K562 (cell line): ENCODE measurements at regions not wholly inside any gene's neighbourhood (a gene's known extent, or its start where the extent isn't known, plus 50 kb on each side); places are given as distances from the start of the nearest gene placed in this dataset.

ENCODE experiments used
- ATAC-seq: fragments of 200-7000 bp; cut with Tn5 transposase; 3 replicates; pipeline ENCODE4 v1.9.1; 2020; ENCODE audit warnings: moderate library complexity
- BruUV-seq: library from RNA; stranded (reverse); fragments of 400-500 nt; replicated peaks from 2 replicates; lab custom pipeline; 2021; lab: Mats Ljungman, UMichigan
- CTCF ChIA-PET: fragments of 300-600 bp; formaldehyde crosslinking; extraction: SDS; loops from one replicate; lab custom pipeline; 2021; ENCODE audit warnings: low intra/inter-chr PET ratio; lab: Yijun Ruan, JAX
- POLR2A ChIA-PET: fragments of 300-600, 350-650 bp; sonication (Branson Sonifier 250); formaldehyde crosslinking; extraction: SDS; loops from one replicate; lab custom pipeline; 2021; ENCODE audit warnings: antibody characterized with exemption, inconsistent platforms; lab: Yijun Ruan, JAX
- DNase-seq, 4 experiments: peaks; one replicate each; pipeline versions ENCODE4 v3.0.0 to v3.0.0-alpha.2; 2011 to 2018; ENCODE audit warnings: low spot score in 3 of 4, mixed read lengths in 3 of 4; ENCODE audit errors: extremely low read depth in 1 of 4
- FAIRE-seq: peaks from 2 replicates; lab custom pipeline; 2011; peaks lifted over from hg19 to GRCh38; lab: Jason Lieb, UNC
- H2AFZ ChIP-seq: 2 replicates; pipeline ENCODE4 v1.6.0; 2011; ENCODE audit warnings: low read depth, low read length, control low read depth, inconsistent platforms
- H3K27ac ChIP-seq: fragments of 200-600 bp; 3 replicates; pipeline ENCODE4 v1.8.0; 2011; ENCODE audit warnings: low read depth, mild to moderate bottlenecking, control low read depth, inconsistent platforms, low read length, moderate library complexity, mixed read lengths; ENCODE audit errors: extremely low read depth
- H3K27me3 ChIP-seq, 2 experiments: fragments of 300-600 bp in 1 of 2; 2 replicates in 1 of 2; 3 replicates in 1 of 2; pipeline versions ENCODE4 v1.6.0 to v1.8.0; 2011; ENCODE audit warnings: inconsistent platforms in 2 of 2, low read length in 2 of 2, mild to moderate bottlenecking in 1 of 2, mixed read lengths in 1 of 2, moderate library complexity in 1 of 2; ENCODE audit not compliant: control insufficient read depth in 2 of 2, insufficient read depth in 2 of 2
- H3K36me3 ChIP-seq: fragments of 300-600 bp; 3 replicates; pipeline ENCODE4 v1.8.0; 2011; ENCODE audit warnings: mild to moderate bottlenecking, low read length, inconsistent platforms; ENCODE audit not compliant: control insufficient read depth, insufficient read depth
- H3K4me1 ChIP-seq, 2 experiments: fragments of 200-600 bp in 1 of 2; replicated peaks in 1 of 2; 2 replicates in 1 of 2; 3 replicates in 1 of 2; pipeline versions ENCODE4 v1.5.1 to v1.8.0; 2011; ENCODE audit warnings: inconsistent platforms in 2 of 2, low read length in 2 of 2, mild to moderate bottlenecking in 1 of 2, mixed read lengths in 1 of 2, moderate library complexity in 1 of 2; ENCODE audit not compliant: control insufficient read depth in 2 of 2, insufficient read depth in 2 of 2
- H3K4me2 ChIP-seq: 2 replicates; pipeline ENCODE4 v1.6.1; 2011; ENCODE audit warnings: low read length, control low read depth, inconsistent platforms, mixed read lengths; ENCODE audit not compliant: insufficient read depth
- H3K4me3 ChIP-seq: fragments of 200-600 bp; sonication (generic), shearing (Covaris generic); 2 replicates; pipeline ENCODE4 v1.5.1; 2016; ENCODE audit warnings: control low read depth, inconsistent platforms
- H3K79me2 ChIP-seq: fragments of 200-600 bp; 3 replicates; pipeline ENCODE4 v1.8.0; 2011; ENCODE audit warnings: low read length, inconsistent platforms; ENCODE audit not compliant: control insufficient read depth, insufficient read depth
- H3K9ac ChIP-seq, 2 experiments: 2 replicates each; pipeline versions ENCODE4 v1.6.0 to v1.6.1; 2011; ENCODE audit warnings: low read depth in 2 of 2, low read length in 2 of 2, control low read depth in 1 of 2, inconsistent platforms in 1 of 2, mild to moderate bottlenecking in 1 of 2, mixed read lengths in 1 of 2; ENCODE audit not compliant: insufficient read depth in 1 of 2
- H3K9me1 ChIP-seq: one replicate; pipeline ENCODE4 v1.6.0; 2011; ENCODE audit warnings: inconsistent platforms, mild to moderate bottlenecking, low read length, moderate library complexity; ENCODE audit not compliant: control insufficient read depth, insufficient read depth
- H3K9me3 ChIP-seq: replicated peaks from 2 replicates; pipeline ENCODE4 v1.5.1; 2011; ENCODE audit warnings: low read depth, low read length, inconsistent platforms; ENCODE audit not compliant: control insufficient read depth, insufficient read depth
- H4K20me1 ChIP-seq: replicated peaks from 2 replicates; pipeline ENCODE4 v1.6.1; 2011; ENCODE audit warnings: low read length, inconsistent platforms, mixed read lengths; ENCODE audit not compliant: control insufficient read depth, insufficient read depth
- DNMT1 ChIP-seq: fragments of 450-650 bp; IDR thresholded peaks from 2 replicates; pipeline ENCODE4 v1.6.1; 2016; ENCODE audit warnings: antibody characterized with exemption, mild to moderate bottlenecking
- EP400 ChIP-seq: fragments of 450-650 bp; IDR thresholded peaks from 2 replicates; pipeline ENCODE4 v1.6.1; 2017; ENCODE audit warnings: antibody characterized with exemption, mild to moderate bottlenecking, moderate library complexity
- NCOA1 ChIP-seq: fragments of 450-650 bp; IDR thresholded peaks from 2 replicates; pipeline ENCODE4 v1.6.1; 2016; ENCODE audit warnings: low read depth
- PCBP1 ChIP-seq: fragments of 200-400 bp; formaldehyde crosslinking; IDR thresholded peaks from 2 replicates; pipeline ENCODE4 v1.6.1; 2018; ENCODE audit warnings: mild to moderate bottlenecking, low read depth, low read length; ENCODE audit not compliant: poor library complexity, severe bottlenecking
- PML ChIP-seq: IDR thresholded peaks from 2 replicates; pipeline ENCODE4 v1.6.1; 2012; ENCODE audit warnings: low read length, inconsistent platforms
- ZBTB1 ChIP-seq: sonication (generic); formaldehyde crosslinking; IDR thresholded peaks from 2 replicates; pipeline ENCODE4 v1.8.1; 2023; ENCODE audit warnings: missing genetic modification reagents, low read depth, mild to moderate bottlenecking, borderline replicate concordance
- ZNF263 ChIP-seq: sonication (generic); formaldehyde crosslinking; IDR thresholded peaks from 2 replicates; pipeline ENCODE4 v1.8.0; 2022; ENCODE audit warnings: mild to moderate bottlenecking, missing genetic modification reagents, borderline replicate concordance
- ZNF561 ChIP-seq: fragments of 450-650 bp; formaldehyde crosslinking; conservative IDR thresholded peaks from 2 replicates; pipeline ENCODE4 v1.4.0; 2020; ENCODE audit warnings: mild to moderate bottlenecking, moderate library complexity
- WGBS: fragments of 100-300 bp; shearing (Covaris generic); methylation state at CpG from one replicate; pipeline ENCODE4 v1.1.6; 2016; ENCODE audit warnings: low coverage, mixed read lengths; ENCODE audit not compliant: insufficient coverage; ENCODE audit errors: missing lambda C conversion rate; 5-methylcytosine and 5-hydroxymethylcytosine counted together
- in situ Hi-C: fragments of 300-500 bp; cut with MboI; formaldehyde crosslinking; loops from 4 replicates; pipeline ENCODE4 v1.15.0; 2018; ENCODE audit warnings: inconsistent platforms, mixed read lengths
- intact Hi-C: fragments of 100-400 bp; cut with micrococcal nuclease; formaldehyde crosslinking; loops from 2 replicates; pipeline ENCODE4 v1.14.2; 2022
- TF ChIP-seq, protein P1 (sequence below): fragments of 250-450 bp; sonication (Bioruptor Pico); IDR thresholded peaks from 2 replicates; pipeline ENCODE4 v1.5.0; 2020; ENCODE audit warnings: mild to moderate bottlenecking, borderline replicate concordance
- TF ChIP-seq, protein P2 (sequence below): fragments of 250-450 bp; sonication (Bioruptor Pico); IDR thresholded peaks from 2 replicates; pipeline ENCODE4 v1.6.1; 2021; ENCODE audit warnings: mild to moderate bottlenecking
- TF ChIP-seq, protein P3 (sequence below): sonication (generic); formaldehyde crosslinking; IDR thresholded peaks from 2 replicates; pipeline ENCODE4 v1.8.0; 2022; ENCODE audit warnings: missing genetic modification reagents, mild to moderate bottlenecking, moderate library complexity, borderline replicate concordance

GRCh38 chr5:174811438-174811837, 87.1 kb downstream of the MSX2 start (continued):
- no peak for TF ChIP-seq PCBP1

DNA sequence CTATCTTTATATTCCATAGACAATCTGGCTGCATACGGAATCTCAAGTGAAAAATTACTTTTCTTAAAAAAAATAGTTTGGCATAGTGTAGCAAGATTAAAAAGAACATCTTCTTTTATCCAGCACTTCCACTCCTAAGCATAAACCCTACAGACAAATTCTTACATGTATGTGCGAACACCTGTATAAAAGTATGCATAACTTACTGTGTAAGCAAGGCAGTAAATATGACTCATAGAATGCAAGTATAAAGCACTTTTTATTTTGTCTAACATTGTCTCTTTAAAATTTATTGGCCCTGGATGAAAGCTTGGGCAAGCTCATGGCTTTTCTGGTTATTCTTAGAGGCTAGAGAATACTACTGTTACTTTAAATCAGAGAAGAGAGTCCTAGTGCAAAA, 86.4 kb downstream of the MSX2 start:
- POLR2A ChIA-PET = no interaction called here
- Histone ChIP-seq H3K4me3 (no peak overlapping the region), H3K9me3 (no peaks in the 10 kb centered on the region), H3K4me1 (no peaks in the 10 kb centered on the region), H3K79me2 (no peaks in the 10 kb centered on the region), H2AFZ (no peak overlapping the region), H3K27ac (no peak overlapping the region), H4K20me1 (no peaks in the 10 kb centered on the region), H3K36me3 (no peaks in the 10 kb centered on the region), H3K9me1 (no peaks in the 10 kb centered on the region), H3K4me2 (no peak overlapping the region), H3K9ac (no peak overlapping the region), H3K27me3 (no peaks in the 10 kb centered on the region)
- no peak for TF ChIP-seq EP400
- TF ChIP-seq PML = no peak
- TF ChIP-seq NCOA1 = no peak
- no peak for TF ChIP-seq DNMT1
- no peak for TF ChIP-seq ZNF263 (CRISPR knock-in tag)
- TF ChIP-seq, protein P1, sequence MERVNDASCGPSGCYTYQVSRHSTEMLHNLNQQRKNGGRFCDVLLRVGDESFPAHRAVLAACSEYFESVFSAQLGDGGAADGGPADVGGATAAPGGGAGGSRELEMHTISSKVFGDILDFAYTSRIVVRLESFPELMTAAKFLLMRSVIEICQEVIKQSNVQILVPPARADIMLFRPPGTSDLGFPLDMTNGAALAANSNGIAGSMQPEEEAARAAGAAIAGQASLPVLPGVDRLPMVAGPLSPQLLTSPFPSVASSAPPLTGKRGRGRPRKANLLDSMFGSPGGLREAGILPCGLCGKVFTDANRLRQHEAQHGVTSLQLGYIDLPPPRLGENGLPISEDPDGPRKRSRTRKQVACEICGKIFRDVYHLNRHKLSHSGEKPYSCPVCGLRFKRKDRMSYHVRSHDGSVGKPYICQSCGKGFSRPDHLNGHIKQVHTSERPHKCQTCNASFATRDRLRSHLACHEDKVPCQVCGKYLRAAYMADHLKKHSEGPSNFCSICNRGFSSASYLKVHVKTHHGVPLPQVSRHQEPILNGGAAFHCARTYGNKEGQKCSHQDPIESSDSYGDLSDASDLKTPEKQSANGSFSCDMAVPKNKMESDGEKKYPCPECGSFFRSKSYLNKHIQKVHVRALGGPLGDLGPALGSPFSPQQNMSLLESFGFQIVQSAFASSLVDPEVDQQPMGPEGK (CRISPR knock-in tag) = no peak
- TF ChIP-seq ZBTB1 (CRISPR knock-in tag) = no peak
- TF ChIP-seq, protein P2, sequence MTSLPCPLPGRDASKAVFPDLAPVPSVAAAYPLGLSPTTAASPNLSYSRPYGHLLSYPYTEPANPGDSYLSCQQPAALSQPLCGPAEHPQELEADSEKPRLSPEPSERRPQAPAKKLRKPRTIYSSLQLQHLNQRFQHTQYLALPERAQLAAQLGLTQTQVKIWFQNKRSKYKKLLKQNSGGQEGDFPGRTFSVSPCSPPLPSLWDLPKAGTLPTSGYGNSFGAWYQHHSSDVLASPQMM = no peak
- TF ChIP-seq, protein P3, sequence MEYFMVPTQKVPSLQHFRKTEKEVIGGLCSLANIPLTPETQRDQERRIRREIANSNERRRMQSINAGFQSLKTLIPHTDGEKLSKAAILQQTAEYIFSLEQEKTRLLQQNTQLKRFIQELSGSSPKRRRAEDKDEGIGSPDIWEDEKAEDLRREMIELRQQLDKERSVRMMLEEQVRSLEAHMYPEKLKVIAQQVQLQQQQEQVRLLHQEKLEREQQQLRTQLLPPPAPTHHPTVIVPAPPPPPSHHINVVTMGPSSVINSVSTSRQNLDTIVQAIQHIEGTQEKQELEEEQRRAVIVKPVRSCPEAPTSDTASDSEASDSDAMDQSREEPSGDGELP (CRISPR knock-in tag) = no peak
- TF ChIP-seq ZNF561 (CRISPR knock-in tag) = no peak
- DNase-seq = no peak
- WGBS = 3% methylated on average over 2 of the region's 2 CpGs
- intact Hi-C loops = no loop called here
- BruUV-seq = no TSS peak
- no peak for FAIRE-seq
- no peak for ATAC-seq
- in situ Hi-C loops = no loop called here
- CTCF ChIA-PET = no interaction called here
